ENCODE measurements at regions not wholly inside any gene's neighbourhood (a gene's known extent, or its start where the extent isn't known, plus 50 kb on each side); places are given as distances from the start of the nearest gene placed in this dataset.

DNA sequence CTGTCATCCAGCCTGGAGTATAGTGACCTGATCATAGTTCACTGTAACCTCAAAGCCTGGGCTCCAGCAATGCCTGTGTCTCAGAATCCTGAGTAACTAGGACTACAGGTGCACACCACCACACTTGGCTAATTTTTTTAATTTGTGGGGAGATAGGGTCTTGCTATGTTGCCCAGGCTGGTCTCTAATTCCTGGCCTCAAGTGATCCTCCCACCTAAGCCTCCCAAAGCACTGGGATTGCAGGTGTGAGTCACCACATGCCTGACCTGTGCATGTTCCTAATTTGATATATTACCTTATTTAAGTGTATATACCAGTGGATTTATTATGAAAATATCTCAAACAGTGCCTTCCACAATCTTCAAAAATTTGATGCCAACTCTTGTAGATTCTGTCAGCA is 123.6 kb upstream of the XIRP2 start:
- TF ChIP-seq POLR2AphosphoS5 (IDR thresholded peaks at IDR 0.05; ENCODE audit: low read depth) (no peak), EZH2 (IDR thresholded peaks at IDR 0.05; ENCODE audit: low read depth, unreplicated experiment) (no peak), CREB1 (CRISPR knock-in tag; IDR thresholded peaks at IDR 0.05; ENCODE audit: low read depth) (no peak), ZNF114 (CRISPR knock-in tag; IDR thresholded peaks at IDR 0.05) (no peak), EZH2phosphoT487 (IDR thresholded peaks at IDR 0.05; ENCODE audit: unreplicated experiment) (no peak), NANOG (IDR thresholded peaks at IDR 0.05; ENCODE audit: borderline replicate concordance) (no peak), JUNB (IDR thresholded peaks at IDR 0.05; ENCODE audit: unreplicated experiment) (no peak), ZNF331 (CRISPR knock-in tag; IDR thresholded peaks at IDR 0.05; ENCODE audit: low read depth) (no peak)
- TF ChIP-seq, protein P1, sequence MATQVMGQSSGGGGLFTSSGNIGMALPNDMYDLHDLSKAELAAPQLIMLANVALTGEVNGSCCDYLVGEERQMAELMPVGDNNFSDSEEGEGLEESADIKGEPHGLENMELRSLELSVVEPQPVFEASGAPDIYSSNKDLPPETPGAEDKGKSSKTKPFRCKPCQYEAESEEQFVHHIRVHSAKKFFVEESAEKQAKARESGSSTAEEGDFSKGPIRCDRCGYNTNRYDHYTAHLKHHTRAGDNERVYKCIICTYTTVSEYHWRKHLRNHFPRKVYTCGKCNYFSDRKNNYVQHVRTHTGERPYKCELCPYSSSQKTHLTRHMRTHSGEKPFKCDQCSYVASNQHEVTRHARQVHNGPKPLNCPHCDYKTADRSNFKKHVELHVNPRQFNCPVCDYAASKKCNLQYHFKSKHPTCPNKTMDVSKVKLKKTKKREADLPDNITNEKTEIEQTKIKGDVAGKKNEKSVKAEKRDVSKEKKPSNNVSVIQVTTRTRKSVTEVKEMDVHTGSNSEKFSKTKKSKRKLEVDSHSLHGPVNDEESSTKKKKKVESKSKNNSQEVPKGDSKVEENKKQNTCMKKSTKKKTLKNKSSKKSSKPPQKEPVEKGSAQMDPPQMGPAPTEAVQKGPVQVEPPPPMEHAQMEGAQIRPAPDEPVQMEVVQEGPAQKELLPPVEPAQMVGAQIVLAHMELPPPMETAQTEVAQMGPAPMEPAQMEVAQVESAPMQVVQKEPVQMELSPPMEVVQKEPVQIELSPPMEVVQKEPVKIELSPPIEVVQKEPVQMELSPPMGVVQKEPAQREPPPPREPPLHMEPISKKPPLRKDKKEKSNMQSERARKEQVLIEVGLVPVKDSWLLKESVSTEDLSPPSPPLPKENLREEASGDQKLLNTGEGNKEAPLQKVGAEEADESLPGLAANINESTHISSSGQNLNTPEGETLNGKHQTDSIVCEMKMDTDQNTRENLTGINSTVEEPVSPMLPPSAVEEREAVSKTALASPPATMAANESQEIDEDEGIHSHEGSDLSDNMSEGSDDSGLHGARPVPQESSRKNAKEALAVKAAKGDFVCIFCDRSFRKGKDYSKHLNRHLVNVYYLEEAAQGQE (IDR thresholded peaks at IDR 0.05; ENCODE audit: unreplicated experiment), result no peak
- TF ChIP-seq, protein P2, sequence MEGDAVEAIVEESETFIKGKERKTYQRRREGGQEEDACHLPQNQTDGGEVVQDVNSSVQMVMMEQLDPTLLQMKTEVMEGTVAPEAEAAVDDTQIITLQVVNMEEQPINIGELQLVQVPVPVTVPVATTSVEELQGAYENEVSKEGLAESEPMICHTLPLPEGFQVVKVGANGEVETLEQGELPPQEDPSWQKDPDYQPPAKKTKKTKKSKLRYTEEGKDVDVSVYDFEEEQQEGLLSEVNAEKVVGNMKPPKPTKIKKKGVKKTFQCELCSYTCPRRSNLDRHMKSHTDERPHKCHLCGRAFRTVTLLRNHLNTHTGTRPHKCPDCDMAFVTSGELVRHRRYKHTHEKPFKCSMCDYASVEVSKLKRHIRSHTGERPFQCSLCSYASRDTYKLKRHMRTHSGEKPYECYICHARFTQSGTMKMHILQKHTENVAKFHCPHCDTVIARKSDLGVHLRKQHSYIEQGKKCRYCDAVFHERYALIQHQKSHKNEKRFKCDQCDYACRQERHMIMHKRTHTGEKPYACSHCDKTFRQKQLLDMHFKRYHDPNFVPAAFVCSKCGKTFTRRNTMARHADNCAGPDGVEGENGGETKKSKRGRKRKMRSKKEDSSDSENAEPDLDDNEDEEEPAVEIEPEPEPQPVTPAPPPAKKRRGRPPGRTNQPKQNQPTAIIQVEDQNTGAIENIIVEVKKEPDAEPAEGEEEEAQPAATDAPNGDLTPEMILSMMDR (conservative IDR thresholded peaks at IDR 0.05; ENCODE audit: low read depth in 2 of 2), result no peak
- TF ChIP-seq, protein P3, sequence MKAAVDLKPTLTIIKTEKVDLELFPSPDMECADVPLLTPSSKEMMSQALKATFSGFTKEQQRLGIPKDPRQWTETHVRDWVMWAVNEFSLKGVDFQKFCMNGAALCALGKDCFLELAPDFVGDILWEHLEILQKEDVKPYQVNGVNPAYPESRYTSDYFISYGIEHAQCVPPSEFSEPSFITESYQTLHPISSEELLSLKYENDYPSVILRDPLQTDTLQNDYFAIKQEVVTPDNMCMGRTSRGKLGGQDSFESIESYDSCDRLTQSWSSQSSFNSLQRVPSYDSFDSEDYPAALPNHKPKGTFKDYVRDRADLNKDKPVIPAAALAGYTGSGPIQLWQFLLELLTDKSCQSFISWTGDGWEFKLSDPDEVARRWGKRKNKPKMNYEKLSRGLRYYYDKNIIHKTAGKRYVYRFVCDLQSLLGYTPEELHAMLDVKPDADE (IDR thresholded peaks at IDR 0.05), result no peak

Measured in GM23338 (cell line).